ENCODE measurements at regions not wholly inside any gene's neighbourhood (a gene's known extent, or its start where the extent isn't known, plus 50 kb on each side); places are given as distances from the start of the nearest gene placed in this dataset.

GRCh38 chr4:53682908-53683307, 91.6 kb upstream of the LNX1 start:
- no peak for DNase-seq

DNA sequence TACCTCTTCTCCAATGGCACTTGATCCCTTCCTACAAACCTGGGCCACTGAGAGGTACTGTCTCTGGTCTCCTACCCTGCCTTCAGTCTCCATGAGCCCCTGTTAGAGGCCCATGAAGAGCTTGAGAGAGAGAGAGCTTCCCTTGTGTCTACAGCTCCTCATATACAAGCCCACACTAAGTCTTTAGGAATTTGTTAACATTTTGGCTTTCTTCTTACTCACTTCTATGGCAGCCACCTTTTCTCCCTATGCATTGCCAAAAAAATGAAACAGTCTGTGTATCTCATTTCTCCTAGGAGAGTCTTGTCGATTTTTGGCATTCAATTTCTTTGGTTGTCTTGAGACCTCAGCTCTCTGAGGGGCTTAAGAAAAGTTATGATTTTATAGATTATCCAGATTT, 90.9 kb upstream of the LNX1 start:
- DNase-seq, result no peak

DNA sequence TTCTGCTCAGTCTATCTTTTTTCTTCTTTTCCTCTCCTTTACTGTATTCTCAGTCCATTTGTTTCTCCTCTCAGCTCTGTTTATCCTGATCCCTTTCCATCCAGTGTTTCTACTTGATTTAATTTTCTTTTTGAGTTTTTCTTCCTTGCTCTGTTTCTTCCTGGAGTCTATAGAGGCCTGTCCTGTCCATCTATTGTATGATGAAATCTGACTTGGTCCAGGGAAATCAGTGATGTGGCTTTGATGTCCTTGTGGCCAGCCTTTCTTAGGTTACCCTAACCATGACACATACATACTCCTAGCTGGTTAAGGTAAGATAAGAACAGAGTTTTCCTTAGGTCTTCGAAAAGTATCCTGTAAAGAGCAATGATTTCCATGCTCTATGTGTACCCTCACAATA, 89.3 kb upstream of the LNX1 start:
- DNase-seq, result no peak

- no peak for DNase-seq
Observed at GRCh38 chr4:53680168-53680567, 88.9 kb upstream of the LNX1 start.

DNA sequence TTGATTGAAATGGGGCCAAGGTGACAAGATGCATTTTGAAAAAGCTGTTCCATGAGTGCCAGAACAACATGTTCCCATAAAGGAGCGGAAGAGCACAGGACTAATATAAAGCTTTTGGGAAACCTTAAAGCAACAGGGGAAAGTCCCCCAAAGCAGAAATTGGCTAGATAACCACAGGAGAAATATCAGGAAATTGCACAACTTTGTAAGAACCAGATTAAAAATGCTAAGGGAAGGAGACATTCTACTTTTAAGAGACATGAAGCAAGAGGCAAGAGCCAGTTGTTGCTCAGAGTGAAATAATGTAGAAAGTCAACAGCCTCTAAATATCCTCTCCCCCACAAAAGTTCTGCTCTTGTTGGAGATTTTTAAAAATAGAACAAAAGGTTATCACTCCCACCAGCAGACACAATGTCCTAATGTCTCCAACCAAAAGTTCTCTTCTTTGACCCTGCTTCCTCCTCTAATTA, 85.2 kb upstream of the LNX1 start:
- DNase-seq, result no peak

DNA sequence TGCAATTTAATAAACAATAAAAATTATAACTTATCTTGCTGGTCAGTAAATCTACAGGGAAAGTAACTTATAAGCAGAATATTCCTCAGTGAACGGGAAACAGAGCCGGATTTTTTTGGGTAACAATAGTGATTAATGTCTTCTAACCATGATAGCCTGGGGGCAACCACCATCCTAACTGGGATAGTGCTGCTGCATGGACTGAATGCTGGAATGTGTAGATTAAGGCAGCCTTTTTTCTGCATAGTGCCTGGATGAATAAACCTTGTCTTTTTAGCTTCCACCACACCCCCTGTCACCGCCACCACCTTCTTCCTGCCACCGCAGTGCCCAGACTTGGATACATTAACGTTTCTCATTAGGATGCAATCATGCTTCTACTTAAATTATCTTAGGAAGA, 83.6 kb upstream of the LNX1 start:
- no peak for DNase-seq

GRCh38 chr4:53672873-53673272, 81.6 kb upstream of the LNX1 start:
- DNase-seq, result no peak

- no peak for DNase-seq
Observed at GRCh38 chr4:53671757-53672156, 80.5 kb upstream of the LNX1 start.

DNA sequence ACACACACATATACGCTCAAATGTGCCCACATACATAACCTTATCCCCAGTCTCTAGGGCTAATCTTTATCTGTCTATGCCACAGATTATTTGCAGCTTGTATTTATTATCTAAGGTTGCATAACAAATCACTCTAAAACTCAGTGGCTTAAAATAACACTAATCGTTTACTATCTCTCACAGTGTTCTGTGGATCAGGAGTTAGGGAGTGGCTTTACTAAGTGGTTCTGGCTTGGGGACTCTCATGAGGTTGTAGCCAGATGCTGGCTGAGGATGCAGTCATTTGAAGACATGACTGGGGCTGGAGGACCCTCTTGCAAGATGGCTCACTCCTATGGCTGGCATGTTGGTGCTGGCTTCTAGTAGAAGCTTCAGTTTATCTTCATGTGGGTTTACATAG, 68.5 kb upstream of the LNX1 start:
- no peak for DNase-seq

DNA sequence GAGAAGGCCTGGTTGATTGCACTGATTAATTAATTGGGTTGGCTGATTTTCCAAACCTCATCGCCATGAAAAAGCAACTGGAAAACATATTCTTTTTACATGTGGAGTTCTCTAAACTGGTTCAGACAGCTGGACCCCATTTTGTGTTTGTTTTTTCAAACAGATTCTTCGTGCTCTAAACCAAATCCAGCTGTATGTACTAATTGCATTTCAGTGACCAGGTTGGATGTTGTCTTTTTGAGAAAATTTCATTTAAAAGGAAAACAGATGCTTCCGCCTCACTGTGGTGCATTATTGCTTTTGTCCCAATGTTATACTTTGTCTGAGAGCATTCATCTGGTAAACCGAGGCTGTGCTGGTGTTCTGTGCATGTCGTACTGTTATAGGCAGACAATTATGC, 67.8 kb upstream of the LNX1 start:
- DNase-seq, result no peak

DNA sequence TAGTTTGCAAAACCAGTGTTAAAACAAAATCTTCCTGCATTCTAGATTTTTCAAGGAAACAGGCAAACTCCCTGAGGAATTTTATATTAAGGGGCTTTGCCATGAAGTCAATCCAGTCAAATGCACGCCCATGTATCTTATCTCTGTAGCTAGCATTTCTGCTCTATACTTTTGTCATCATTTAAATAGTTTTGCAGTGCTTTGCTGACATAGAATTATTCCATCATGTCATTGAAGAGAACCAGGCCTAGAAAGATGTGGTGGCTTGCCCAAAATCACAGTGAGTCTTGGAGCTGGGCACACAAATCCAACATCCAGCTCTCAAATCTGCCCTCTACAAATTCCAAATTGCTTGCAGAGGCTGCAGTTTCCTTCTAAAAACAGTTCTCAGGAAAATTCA, 66.7 kb upstream of the LNX1 start:
- DNase-seq, result no peak

- DNase-seq, result no peak
Observed at GRCh38 chr4:53656421-53656981, 65.2 kb upstream of the LNX1 start.

GRCh38 chr4:53654300-53654758, 63.0 kb upstream of the LNX1 start:
- no peak for DNase-seq

- DNase-seq, result no peak
Observed at GRCh38 chr4:53653484-53654053, 62.3 kb upstream of the LNX1 start.

DNA sequence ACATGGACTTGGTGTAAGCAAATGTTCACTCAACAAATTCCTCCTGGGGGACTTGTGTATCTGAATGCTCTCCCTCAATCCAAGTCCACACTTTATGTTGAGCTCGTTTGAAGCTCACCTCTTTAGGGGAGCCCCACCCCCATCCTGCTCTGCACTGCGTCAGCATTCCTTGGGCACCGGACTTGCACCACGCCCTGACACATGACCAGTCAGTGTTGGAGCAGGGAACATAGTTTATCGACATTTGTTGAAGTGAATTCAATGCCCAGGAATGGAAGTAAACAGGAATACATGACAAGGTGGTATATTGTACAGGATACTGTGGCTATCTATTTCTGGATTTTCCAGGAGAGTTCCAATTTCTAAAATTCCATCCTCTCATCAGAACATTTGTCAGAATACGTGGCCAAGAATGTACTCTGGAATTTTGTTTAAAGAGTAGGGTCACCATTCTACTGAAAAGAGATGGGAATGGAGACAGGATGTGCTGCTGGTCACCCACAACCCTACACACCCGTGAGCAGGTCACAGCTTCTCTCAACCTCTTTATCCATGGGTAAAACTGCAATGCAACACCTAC, 60.0 kb upstream of the LNX1 start:
- DNase-seq, result no peak

GRCh38 chr4:53649357-53649756, 58.1 kb upstream of the LNX1 start:
- no peak for DNase-seq

GRCh38 chr4:53647547-53647946, 56.3 kb upstream of the LNX1 start:
- DNase-seq, result no peak

- no peak for DNase-seq
Observed at GRCh38 chr4:53646795-53647194, 55.5 kb upstream of the LNX1 start.

DNA sequence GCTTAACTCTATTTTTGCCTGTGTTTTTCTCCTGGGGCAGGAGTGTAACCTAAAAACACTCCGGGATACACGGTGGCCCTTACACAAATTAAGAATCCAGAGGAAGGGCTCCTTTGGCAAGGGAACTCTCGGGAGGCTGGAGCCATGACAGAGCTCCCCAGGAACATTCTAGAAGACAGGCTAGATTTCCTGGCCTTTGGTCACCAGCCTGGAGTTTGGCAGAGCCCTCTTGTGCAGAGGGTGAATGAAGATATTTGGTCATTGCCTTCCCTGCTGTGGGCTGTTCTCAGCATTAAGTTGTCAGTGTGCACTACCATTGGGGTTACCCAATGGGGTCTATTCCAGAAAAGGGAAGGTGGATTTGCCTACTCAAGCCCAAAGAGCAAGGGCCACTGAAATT, 53.8 kb upstream of the LNX1 start:
- no peak for DNase-seq

- DNase-seq, result no peak
Observed at GRCh38 chr4:53644607-53645006, 53.3 kb upstream of the LNX1 start.

Data from activated naive CD4-positive, alpha-beta T cell treated with Interleukin-2 at 50 U/mL for 16 hours (primary cell).